GM12878 (cell line): ENCODE measurements at regions not wholly inside any gene's neighbourhood (a gene's known extent, or its start where the extent isn't known, plus 50 kb on each side); places are given as distances from the start of the nearest gene placed in this dataset.

Source experiments
- ATAC-seq: fragments of 200-7000 bp; cut with Tn5 transposase; 3 replicates; pipeline ENCODE4 v1.9.1; 2020; ENCODE audit warnings: mild to moderate bottlenecking, moderate library complexity
- BruUV-seq: library from RNA; stranded (reverse); fragments of 400-500 nt; replicated peaks from 2 replicates; lab custom pipeline; 2021; lab: Mats Ljungman, UMichigan
- CTCF ChIA-PET: fragments of 300-600 bp; sonication (Branson Sonifier 250); formaldehyde crosslinking; extraction: SDS; loops from one replicate; lab custom pipeline; 2021; ENCODE audit warnings: inconsistent platforms; lab: Yijun Ruan, JAX
- POLR2A ChIA-PET: fragments of 350-600 bp; formaldehyde crosslinking; extraction: SDS; loops from one replicate; lab custom pipeline; 2021; ENCODE audit warnings: inconsistent platforms; lab: Charles Lee
- RAD21 ChIA-PET: fragments of 300-600 bp; sonication (Branson Sonifier 250); formaldehyde crosslinking; loops from one replicate; lab custom pipeline; 2023; ENCODE audit warnings: antibody characterized with exemption; ENCODE audit not compliant: unreplicated experiment; lab: Charles Lee
- SMC1A ChIA-PET: fragments of 300-600 bp; sonication (Branson Sonifier 250); formaldehyde crosslinking; loops from one replicate; lab custom pipeline; 2023; ENCODE audit not compliant: unreplicated experiment, uncharacterized antibody; lab: Charles Lee
- DNase-seq: peaks from one replicate; pipeline ENCODE4 v3.0.0-alpha.2; 2011; ENCODE audit warnings: low read depth, low spot score
- FAIRE-seq: peaks from 3 replicates; lab custom pipeline; 2011; peaks lifted over from hg19 to GRCh38; lab: Jason Lieb, UNC
- H2AFZ ChIP-seq: 2 replicates; pipeline ENCODE4 v1.6.0; 2011; ENCODE audit warnings: low read depth, low read length, control low read depth; ENCODE audit not compliant: control insufficient read depth
- H3K27ac ChIP-seq: 2 replicates; pipeline ENCODE4 v1.5.1; 2011; ENCODE audit warnings: control low read depth; ENCODE audit not compliant: control insufficient read depth, insufficient read depth
- H3K27me3 ChIP-seq, 2 experiments: replicated peaks in 1 of 2; 2 replicates each; pipeline versions ENCODE4 v1.6.0 to v1.6.1; 2011; ENCODE audit warnings: low read length in 1 of 2; ENCODE audit not compliant: control insufficient read depth in 2 of 2, insufficient read depth in 2 of 2
- H3K36me3 ChIP-seq, 2 experiments: 2 replicates each; pipeline ENCODE4 v1.5.1; 2011; ENCODE audit warnings: low read length in 1 of 2; ENCODE audit not compliant: control insufficient read depth in 2 of 2, insufficient read depth in 2 of 2
- H3K4me1 ChIP-seq: 2 replicates; pipeline ENCODE4 v1.6.1; 2011; ENCODE audit warnings: mild to moderate bottlenecking, low read length, moderate library complexity, mixed read lengths; ENCODE audit not compliant: control insufficient read depth, insufficient read depth
- H3K4me2 ChIP-seq: 2 replicates; pipeline ENCODE4 v1.6.0; 2011; ENCODE audit warnings: control low read depth; ENCODE audit not compliant: control insufficient read depth, insufficient read depth
- H3K4me3 ChIP-seq: fragments of 200-600 bp; sonication (generic); 2 replicates; pipeline ENCODE4 v1.5.1; 2016
- H3K79me2 ChIP-seq: 2 replicates; pipeline ENCODE4 v1.6.0; 2011; ENCODE audit warnings: low read length; ENCODE audit not compliant: control insufficient read depth, insufficient read depth
- H3K9ac ChIP-seq: 2 replicates; pipeline ENCODE4 v1.8.0; 2011; ENCODE audit warnings: low read length, control low read depth, mixed read lengths; ENCODE audit not compliant: control insufficient read depth, insufficient read depth
- H3K9me3 ChIP-seq: replicated peaks from 3 replicates; pipeline ENCODE4 v1.5.1; 2011; ENCODE audit warnings: mild to moderate bottlenecking, low read length; ENCODE audit not compliant: control insufficient read depth, insufficient read depth
- H4K20me1 ChIP-seq: 2 replicates; pipeline ENCODE4 v1.6.0; 2011; ENCODE audit not compliant: control insufficient read depth, insufficient read depth
- ATF3 ChIP-seq: IDR thresholded peaks from 2 replicates; pipeline ENCODE4 v1.6.1; 2011; ENCODE audit warnings: low read depth, mild to moderate bottlenecking, low read length, moderate library complexity, borderline replicate concordance; ENCODE audit errors: extremely low read depth
- CBFB ChIP-seq: IDR thresholded peaks from 2 replicates; pipeline ENCODE4 v1.6.1; 2016; ENCODE audit warnings: antibody characterized with exemption, low read depth
- CBX5 ChIP-seq: sonication (generic); IDR thresholded peaks from 2 replicates; pipeline ENCODE4 v1.6.1; 2016; ENCODE audit warnings: low read depth, moderate library complexity, mild to moderate bottlenecking, inconsistent platforms
- CHD1 ChIP-seq: IDR thresholded peaks from 2 replicates; pipeline ENCODE4 v1.6.1; 2012; ENCODE audit warnings: low read depth, low read length, improper control_type of control experiment
- HDAC2 ChIP-seq: fragments of 200-600 bp; sonication (generic); IDR thresholded peaks from 2 replicates; pipeline ENCODE4 v1.6.1; 2017
- JUNB ChIP-seq: IDR thresholded peaks from 2 replicates; pipeline ENCODE4 v1.6.1; 2016; ENCODE audit warnings: antibody characterized with exemption, mild to moderate bottlenecking
- KLF5 ChIP-seq: fragments of 450-650 bp; IDR thresholded peaks from 2 replicates; pipeline ENCODE4 v1.6.1; 2014; ENCODE audit warnings: mild to moderate bottlenecking; ENCODE audit not compliant: partially characterized antibody
- POLR2AphosphoS2 ChIP-seq: IDR thresholded peaks from 2 replicates; pipeline ENCODE4 v1.6.1; 2011; ENCODE audit warnings: low read depth, mild to moderate bottlenecking, low read length, improper control_type of control experiment, moderate library complexity
- POLR2AphosphoS5 ChIP-seq: IDR thresholded peaks from 2 replicates; pipeline ENCODE4 v1.6.1; 2011; ENCODE audit warnings: mild to moderate bottlenecking, low read length, inconsistent platforms
- ZBTB33 ChIP-seq: fragments of 450-650 bp; IDR thresholded peaks from 2 replicates; pipeline ENCODE4 v1.6.1; 2017; ENCODE audit warnings: mild to moderate bottlenecking
- ZBTB4 ChIP-seq: fragments of 450-650 bp; formaldehyde crosslinking; IDR thresholded peaks from 2 replicates; pipeline ENCODE4 v1.4.0; 2022; ENCODE audit warnings: mild to moderate bottlenecking, moderate library complexity
- ZNF622 ChIP-seq: fragments of 450-650 bp; IDR thresholded peaks from 2 replicates; pipeline ENCODE4 v1.6.1; 2017; ENCODE audit warnings: mild to moderate bottlenecking, inconsistent platforms
- WGBS: methylation state at CpG from one replicate; pipeline ENCODE4 v1.1.6; 2016; ENCODE audit warnings: low lambda C conversion rate; ENCODE audit not compliant: insufficient replicate concordance, insufficient coverage; ENCODE audit errors: missing lambda C conversion rate; 5-methylcytosine and 5-hydroxymethylcytosine counted together
- in situ Hi-C: fragments of 300-500 bp; cut with MboI; formaldehyde crosslinking; loops from 9 replicates; pipeline ENCODE4 v1.14.3; 2018; ENCODE audit warnings: mixed read lengths
- intact Hi-C: fragments of 100-400 bp; cut with micrococcal nuclease; formaldehyde crosslinking; loops from one replicate; pipeline ENCODE4 v1.14.2; 2022; ENCODE audit not compliant: unreplicated experiment
- TF ChIP-seq, protein P1 (sequence below): IDR thresholded peaks from 2 replicates; pipeline ENCODE4 v1.6.1; 2012; ENCODE audit warnings: low read depth, low read length, improper control_type of control experiment

DNA sequence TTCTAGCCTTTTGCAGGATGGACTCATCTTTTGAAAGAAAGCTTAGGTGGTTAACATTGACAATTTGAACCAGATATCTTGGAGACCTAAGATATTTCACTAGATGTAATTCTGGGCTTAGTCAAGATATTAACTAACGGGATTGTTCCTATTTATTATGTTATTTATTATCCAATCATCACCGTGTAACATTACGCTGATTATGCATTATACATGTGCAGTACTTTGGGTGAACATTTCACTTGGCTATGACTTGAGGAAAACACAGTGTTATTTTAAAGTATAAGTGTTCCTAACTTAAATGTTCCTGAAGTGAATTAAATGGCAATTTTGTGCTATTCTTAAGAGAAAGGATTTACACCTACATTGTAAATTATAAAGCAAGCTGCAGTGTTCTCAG is 574.5 kb upstream of the KCNMB2 start (continued):
- no peak for TF ChIP-seq POLR2AphosphoS5
- TF ChIP-seq, all 136 proteins: peak for 0

- intact Hi-C loops (no loop called here), in situ Hi-C loops (no loop called here)
- Histone ChIP-seq H2AFZ (no peak overlapping the region), H3K27ac (no peak overlapping the region), H3K9me3 (no peaks in the 10 kb centered on the region), H3K4me2 (no peak overlapping the region), H4K20me1 (no peaks in the 10 kb centered on the region), H3K4me3 (no peak overlapping the region)
- ChIA-PET CTCF (no interaction called here), SMC1A (interaction anchor here (0.7 kb wide), 1 partner anchor 12 kb away, joined by 3 read pairs; no protein-coding TSS in a partner anchor)
- WGBS, result 15% methylated on average over 1 of the region's 1 CpG
- DNase-seq, result no peak
- TF ChIP-seq ZNF622 (no peak), JUNB (no peak), CBX5 (no peak), KLF5 (no peak), HDAC2 (no peak), POLR2AphosphoS2 (no peak), ZBTB4 (CRISPR knock-in tag) (no peak), ZBTB33 (no peak), ATF3 (no peak), CHD1 (no peak), CBFB (no peak)
- TF ChIP-seq, protein P1, sequence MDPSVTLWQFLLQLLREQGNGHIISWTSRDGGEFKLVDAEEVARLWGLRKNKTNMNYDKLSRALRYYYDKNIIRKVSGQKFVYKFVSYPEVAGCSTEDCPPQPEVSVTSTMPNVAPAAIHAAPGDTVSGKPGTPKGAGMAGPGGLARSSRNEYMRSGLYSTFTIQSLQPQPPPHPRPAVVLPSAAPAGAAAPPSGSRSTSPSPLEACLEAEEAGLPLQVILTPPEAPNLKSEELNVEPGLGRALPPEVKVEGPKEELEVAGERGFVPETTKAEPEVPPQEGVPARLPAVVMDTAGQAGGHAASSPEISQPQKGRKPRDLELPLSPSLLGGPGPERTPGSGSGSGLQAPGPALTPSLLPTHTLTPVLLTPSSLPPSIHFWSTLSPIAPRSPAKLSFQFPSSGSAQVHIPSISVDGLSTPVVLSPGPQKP, result no peak
- TF ChIP-seq, all 136 proteins: peak for 0
- Histone ChIP-seq H3K4me1 (no peaks in the 10 kb centered on the region), H3K9ac (no peak overlapping the region), H3K79me2 (no peaks in the 10 kb centered on the region), H3K27me3 (no peaks in the 10 kb centered on the region; a peak in 1 of 4 replicates), H3K36me3 (no peaks in the 10 kb centered on the region)
- no TSS peak for BruUV-seq
- no peak for FAIRE-seq
- ATAC-seq, result no peak
- RAD21 ChIA-PET, result no interaction called here
- POLR2A ChIA-PET, result no interaction called here
These were observed 569.7 kb upstream of the KCNMB2 start for GRCh38 chr3:177966493-177966892.
